ENCODE measurements at regions not wholly inside any gene's neighbourhood (a gene's known extent, or its start where the extent isn't known, plus 50 kb on each side); places are given as distances from the start of the nearest gene placed in this dataset.

- TF ChIP-seq EP300 (IDR thresholded peaks at IDR 0.05), result no peak
- TF ChIP-seq, protein P1, sequence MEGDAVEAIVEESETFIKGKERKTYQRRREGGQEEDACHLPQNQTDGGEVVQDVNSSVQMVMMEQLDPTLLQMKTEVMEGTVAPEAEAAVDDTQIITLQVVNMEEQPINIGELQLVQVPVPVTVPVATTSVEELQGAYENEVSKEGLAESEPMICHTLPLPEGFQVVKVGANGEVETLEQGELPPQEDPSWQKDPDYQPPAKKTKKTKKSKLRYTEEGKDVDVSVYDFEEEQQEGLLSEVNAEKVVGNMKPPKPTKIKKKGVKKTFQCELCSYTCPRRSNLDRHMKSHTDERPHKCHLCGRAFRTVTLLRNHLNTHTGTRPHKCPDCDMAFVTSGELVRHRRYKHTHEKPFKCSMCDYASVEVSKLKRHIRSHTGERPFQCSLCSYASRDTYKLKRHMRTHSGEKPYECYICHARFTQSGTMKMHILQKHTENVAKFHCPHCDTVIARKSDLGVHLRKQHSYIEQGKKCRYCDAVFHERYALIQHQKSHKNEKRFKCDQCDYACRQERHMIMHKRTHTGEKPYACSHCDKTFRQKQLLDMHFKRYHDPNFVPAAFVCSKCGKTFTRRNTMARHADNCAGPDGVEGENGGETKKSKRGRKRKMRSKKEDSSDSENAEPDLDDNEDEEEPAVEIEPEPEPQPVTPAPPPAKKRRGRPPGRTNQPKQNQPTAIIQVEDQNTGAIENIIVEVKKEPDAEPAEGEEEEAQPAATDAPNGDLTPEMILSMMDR (IDR thresholded peaks at IDR 0.05), result no peak
- no peak for TF ChIP-seq POLR2A (IDR thresholded peaks at IDR 0.05)
Measured at GRCh38 chr3:127482216-127483004, 108.1 kb downstream of the TPRA1 start.

All from ovary (tissue), 3 donors.